ENCODE measurements at regions not wholly inside any gene's neighbourhood (a gene's known extent, or its start where the extent isn't known, plus 50 kb on each side); places are given as distances from the start of the nearest gene placed in this dataset.

DNA sequence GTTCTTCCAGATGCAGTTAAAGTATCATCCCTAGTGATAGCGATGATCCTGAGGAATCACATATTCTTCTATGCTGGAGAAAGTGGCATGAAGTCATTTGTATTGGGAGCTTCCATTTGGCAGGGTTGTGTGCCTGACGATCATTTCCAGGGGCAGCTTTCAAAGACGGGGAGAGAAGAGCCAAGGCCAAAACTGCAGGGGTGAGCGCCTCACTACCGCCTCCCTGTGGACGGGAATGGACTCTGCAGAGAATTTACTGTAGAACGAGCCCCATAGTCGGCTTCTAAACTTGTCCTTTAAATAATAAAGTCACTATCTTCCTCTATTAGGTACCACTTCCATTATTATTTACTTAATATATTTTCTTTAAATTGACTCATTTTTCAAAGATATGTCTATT, 555.9 kb upstream of the TMEM132C start:
- TF ChIP-seq, protein P1, sequence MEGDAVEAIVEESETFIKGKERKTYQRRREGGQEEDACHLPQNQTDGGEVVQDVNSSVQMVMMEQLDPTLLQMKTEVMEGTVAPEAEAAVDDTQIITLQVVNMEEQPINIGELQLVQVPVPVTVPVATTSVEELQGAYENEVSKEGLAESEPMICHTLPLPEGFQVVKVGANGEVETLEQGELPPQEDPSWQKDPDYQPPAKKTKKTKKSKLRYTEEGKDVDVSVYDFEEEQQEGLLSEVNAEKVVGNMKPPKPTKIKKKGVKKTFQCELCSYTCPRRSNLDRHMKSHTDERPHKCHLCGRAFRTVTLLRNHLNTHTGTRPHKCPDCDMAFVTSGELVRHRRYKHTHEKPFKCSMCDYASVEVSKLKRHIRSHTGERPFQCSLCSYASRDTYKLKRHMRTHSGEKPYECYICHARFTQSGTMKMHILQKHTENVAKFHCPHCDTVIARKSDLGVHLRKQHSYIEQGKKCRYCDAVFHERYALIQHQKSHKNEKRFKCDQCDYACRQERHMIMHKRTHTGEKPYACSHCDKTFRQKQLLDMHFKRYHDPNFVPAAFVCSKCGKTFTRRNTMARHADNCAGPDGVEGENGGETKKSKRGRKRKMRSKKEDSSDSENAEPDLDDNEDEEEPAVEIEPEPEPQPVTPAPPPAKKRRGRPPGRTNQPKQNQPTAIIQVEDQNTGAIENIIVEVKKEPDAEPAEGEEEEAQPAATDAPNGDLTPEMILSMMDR (IDR thresholded peaks at IDR 0.05) = peak; percentile 90
- no peak for TF ChIP-seq ZFX (IDR thresholded peaks at IDR 0.05; ENCODE audit: borderline replicate concordance)
